ENCODE measurements at regions not wholly inside any gene's neighbourhood (a gene's known extent, or its start where the extent isn't known, plus 50 kb on each side); places are given as distances from the start of the nearest gene placed in this dataset.
"Not testable (repeated sequence)": the region's sequence is repeated elsewhere in the genome, so short reads cannot be mapped to it uniquely, and the experiment has no call there.

DNA sequence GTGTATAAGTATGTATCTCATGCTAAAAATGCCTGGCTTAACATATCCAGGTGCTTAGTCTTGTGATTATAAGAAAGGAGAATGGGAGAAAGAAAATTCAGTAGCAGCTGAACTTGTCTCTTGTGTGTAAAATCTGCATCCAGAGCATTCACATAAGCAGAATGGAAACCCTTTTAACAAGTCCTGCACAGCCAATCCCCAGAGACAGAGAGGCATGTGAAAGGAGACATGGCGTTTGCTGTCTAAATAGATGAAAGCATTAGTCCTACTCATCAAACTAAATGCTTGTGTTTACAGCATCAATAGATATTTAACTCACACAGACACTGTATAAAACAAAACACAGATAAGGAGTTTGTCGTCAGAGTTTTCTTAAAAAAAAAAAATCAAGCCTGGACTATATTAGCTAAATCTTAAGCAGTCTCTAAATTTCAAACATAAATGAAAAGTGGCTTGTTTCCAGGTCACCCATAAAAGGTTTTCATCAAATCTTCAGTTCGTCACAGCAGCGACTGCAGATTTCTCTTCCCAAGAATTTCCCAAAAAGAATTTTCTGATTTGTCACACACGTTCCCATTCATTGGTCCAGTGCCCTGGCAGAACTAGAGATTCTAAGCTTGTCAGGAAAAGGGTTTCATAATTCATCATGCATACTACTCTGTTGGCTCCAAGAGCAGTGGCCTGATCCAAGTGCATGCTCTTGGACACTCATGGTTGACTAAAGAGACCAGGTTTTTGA lies 249.2 kb downstream of the BTG1 start:
- no peak for DNase-seq (ENCODE audit: low read depth in 4 of 4, low spot score in 2 of 4)

DNA sequence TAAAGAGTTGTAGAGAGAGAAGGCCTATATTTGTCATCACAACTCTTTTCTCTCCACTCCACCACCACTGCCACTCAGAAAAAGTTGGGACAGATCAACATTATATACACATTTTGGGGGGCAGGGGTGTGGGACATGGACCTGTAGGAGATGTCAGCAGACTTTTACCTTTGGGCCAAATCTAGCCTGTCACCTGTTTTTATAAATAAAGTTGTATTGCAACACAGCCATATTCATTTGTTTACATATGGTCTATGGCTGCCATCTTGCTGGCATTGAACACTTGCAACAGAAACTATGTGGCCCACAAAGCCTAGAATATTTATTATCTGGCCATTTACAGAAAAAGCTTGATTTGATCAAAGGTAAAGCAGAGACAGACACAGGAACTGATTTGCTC lies 250.7 kb downstream of the BTG1 start:
- no peak for DNase-seq (ENCODE audit: low read depth in 4 of 4, low spot score in 2 of 4)

- no peak for DNase-seq (ENCODE audit: low read depth in 4 of 4, low spot score in 2 of 4)
These were observed 252.2 kb downstream of the BTG1 start for GRCh38 chr12:91893476-91893875.

GRCh38 chr12:91892081-91892855 lies 253.4 kb downstream of the BTG1 start:
- no peak for DNase-seq (ENCODE audit: low read depth in 4 of 4, low spot score in 2 of 4)

DNA sequence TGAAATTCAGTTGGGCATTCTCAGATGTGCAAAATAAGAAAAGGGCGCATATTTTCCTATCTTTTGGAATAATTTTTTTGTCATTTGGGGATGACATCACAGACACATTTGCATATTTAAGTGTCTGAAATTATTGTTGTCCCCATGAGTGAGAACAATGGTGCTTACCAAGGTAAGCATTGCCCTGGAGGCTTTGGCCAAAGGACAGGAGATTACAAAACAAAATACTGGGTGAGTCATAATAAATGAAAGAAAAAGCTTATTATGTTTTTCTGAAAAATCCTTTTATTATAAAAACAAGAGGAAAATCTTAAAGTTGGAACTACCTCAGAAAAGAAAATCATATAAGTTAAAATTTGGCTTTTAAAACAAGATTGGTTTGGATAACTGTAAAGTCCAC lies 254.9 kb downstream of the BTG1 start:
- DNase-seq (ENCODE audit: low read depth in 4 of 4, low spot score in 2 of 4) = no peak

- DNase-seq (ENCODE audit: low read depth in 4 of 4, low spot score in 2 of 4) = no peak
These were observed 255.7 kb downstream of the BTG1 start for GRCh38 chr12:91889910-91890309.

DNA sequence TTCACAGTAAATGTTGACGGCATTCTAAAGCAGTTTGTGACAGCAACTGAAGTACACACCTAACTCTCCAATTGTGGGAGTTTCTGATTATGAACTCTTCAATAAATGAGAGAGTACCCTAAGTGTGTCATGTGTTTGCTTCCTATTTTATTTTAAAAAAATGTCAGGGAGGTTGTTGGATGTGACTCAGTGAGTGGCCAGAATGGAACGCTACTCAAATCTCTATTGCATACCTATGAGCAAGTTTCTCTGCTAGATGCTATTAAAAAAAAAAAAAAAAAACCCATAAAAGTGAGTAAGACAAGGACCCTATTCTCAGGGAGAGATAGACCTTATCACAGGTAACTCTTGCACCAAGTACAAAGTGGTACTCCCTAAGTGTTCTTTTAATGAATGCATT lies 256.6 kb downstream of the BTG1 start:
- no peak for DNase-seq (ENCODE audit: low read depth in 4 of 4, low spot score in 2 of 4)

GRCh38 chr12:91887957-91888356 lies 257.7 kb downstream of the BTG1 start:
- no peak for DNase-seq (ENCODE audit: low read depth in 4 of 4, low spot score in 2 of 4)

GRCh38 chr12:91885851-91886731 lies 259.6 kb downstream of the BTG1 start:
- DNase-seq (ENCODE audit: low read depth in 4 of 4, low spot score in 2 of 4) = no peak

DNA sequence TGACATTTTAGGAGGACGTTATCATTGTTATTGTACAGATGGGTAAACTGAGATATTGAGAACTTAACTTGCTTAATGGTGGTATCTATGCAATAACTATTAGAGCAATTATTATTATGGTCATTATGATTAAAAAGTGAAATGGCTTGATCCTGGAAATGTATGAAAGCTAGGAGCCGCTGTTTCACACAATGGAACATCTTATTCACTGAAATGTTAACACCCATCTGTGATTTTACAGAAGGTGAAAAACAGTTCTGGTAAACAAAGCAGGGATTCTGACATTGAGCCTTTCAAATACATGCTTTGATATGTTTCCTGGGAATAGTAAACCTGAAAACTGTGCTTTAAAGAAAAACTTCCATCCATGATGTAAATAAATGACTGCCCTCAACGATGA lies 261.4 kb downstream of the BTG1 start:
- no peak for DNase-seq (ENCODE audit: low read depth in 4 of 4, low spot score in 2 of 4)

DNA sequence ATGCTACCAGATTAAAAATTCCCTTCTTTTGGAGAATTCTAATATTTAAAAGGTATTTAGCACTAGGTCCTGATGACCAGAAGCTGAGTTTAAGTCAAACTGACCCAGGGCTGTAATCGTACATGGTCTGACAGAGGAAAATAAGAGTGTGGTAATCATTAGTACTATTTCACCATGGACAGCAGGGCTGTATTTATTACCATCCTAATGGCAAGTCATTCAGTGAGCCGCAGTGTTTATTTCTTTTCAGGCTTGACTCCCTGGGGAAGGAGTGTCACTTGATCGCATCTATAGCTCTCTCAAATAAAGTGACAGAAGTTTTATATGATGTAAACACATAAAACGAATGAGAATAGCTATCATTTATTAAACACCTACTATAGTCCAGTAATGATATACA lies 261.8 kb downstream of the BTG1 start:
- no peak for DNase-seq (ENCODE audit: low read depth in 4 of 4, low spot score in 2 of 4)

GRCh38 chr12:91882910-91883309 lies 262.7 kb downstream of the BTG1 start:
- DNase-seq (ENCODE audit: low read depth in 4 of 4, low spot score in 2 of 4) = no peak

GRCh38 chr12:91880528-91880927 lies 265.1 kb downstream of the BTG1 start:
- DNase-seq (ENCODE audit: low read depth in 4 of 4, low spot score in 2 of 4) = no peak

DNA sequence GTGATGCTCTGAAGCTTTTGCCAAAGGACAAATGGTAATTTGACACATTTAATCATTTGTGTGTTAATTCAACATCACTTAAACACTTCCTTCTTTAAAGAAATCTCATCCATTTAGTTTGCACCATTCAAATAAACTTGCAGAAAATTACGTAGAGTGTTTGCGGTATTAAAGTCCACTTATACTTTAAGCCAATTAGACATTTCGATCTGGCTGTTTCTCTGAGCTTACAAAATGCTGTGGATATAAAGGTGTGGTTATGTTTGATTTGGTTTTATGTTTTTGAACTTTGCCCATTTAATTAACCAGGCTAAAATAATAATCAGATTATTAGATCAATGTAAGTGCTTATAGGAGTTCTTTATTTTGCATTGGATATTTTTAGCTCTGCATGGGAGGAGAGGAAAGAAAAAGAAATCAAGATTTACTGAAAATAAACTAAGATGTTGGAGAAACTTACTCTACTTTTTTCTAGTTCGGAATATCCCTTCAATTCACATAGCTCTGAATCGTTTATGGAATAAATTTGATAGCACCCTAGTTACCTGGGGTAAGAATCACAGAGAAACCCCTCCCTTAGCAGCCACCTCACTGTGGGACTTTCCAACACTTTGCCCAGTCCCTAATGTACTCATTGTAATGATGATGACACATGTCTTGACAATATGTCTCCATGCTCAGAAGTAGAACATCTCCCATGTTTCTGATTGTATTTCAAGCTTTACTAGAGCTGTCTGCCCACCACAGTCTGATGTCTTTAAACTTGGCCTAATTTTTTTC lies 268.0 kb downstream of the BTG1 start:
- DNase-seq (ENCODE audit: low read depth in 4 of 4, low spot score in 2 of 4) = no peak

GRCh38 chr12:91877022-91877421 lies 268.6 kb downstream of the BTG1 start:
- no peak for DNase-seq (ENCODE audit: low read depth in 4 of 4, low spot score in 2 of 4)

GRCh38 chr12:91875671-91876070 lies 270.0 kb downstream of the BTG1 start:
- DNase-seq (ENCODE audit: low read depth in 4 of 4, low spot score in 2 of 4) = not testable (repeated sequence)

- no peak for DNase-seq (ENCODE audit: low read depth in 4 of 4, low spot score in 2 of 4)
These were observed 271.4 kb downstream of the BTG1 start for GRCh38 chr12:91874086-91874865.

DNA sequence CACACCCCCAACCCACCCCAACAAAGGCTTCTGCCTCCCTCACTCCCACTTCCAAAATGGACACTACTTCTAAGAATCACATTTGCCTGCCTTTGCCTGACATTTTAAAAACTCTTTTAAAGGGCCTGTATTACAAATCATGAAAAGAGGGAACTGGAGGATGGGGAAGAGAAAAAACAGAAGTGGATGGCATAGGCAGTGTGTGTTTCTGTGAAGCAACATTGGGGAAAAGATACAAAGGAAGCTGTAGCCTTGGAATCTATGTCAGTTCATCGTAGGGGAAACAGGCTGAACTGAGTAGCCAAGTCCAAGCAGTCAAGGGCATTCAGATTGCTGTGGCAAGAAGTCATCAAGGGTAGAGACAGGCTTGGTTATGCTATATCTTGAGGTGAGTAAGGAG lies 273.9 kb downstream of the BTG1 start:
- no peak for DNase-seq (ENCODE audit: low read depth in 4 of 4, low spot score in 2 of 4)

DNA sequence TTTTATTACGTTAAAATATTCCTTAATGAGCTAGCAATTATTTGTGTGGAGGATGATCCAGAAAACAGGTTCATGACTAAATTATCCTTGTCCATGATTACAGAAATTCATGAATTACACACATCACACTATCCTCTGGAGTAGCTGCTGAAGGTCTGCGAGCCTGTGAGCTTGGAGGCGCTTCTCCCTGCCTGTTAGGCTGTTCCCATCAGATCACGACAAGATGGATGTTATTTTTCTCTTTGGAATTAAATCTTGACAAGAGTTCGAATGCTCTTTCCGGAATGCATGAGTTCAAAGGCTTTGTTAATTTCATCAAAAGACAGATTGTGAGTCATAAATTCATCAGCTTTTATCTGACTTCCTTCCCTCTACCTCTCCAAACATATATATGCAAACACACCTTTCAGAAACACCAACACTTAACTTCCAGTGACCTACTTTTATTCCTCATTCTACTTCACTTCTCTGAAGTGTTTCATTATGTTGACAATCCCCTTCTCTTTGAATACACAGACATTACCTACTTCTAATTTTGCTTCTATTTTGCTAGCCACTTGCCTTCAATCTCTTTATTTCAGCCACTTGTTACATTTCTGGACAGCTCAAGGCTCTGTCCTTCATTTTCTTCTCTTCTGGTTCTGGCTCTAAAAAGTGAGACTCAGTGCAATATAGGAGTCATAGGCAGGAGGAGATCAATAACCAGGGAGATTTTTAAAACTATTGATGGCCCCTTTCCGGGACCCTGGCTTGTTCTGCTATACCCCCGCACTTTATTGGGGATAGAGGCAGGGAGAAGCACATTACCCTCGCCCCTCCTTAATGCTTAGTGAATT lies 274.6 kb downstream of the BTG1 start:
- no peak for DNase-seq (ENCODE audit: low read depth in 4 of 4, low spot score in 2 of 4)
